ENCODE measurements at regions not wholly inside any gene's neighbourhood (a gene's known extent, or its start where the extent isn't known, plus 50 kb on each side); places are given as distances from the start of the nearest gene placed in this dataset.

- Histone ChIP-seq H3K9ac (ENCODE audit: insufficient read depth in 1 of 2, low read depth in 2 of 2, low read length in 2 of 2) (no peak overlapping the region), H2AFZ (ENCODE audit: low read depth, low read length) (no peak overlapping the region), H3K9me3 (replicated peaks; ENCODE audit: control insufficient read depth, insufficient read depth, low read depth, low read length) (no peaks in the 10 kb centered on the region), H3K27ac (ENCODE audit: extremely low read depth, low read depth, low read length) (no peak overlapping the region), H3K36me3 (ENCODE audit: control insufficient read depth, insufficient read depth, low read length) (no peaks in the 10 kb centered on the region), H3K9me1 (ENCODE audit: control insufficient read depth, insufficient read depth, low read length) (no peaks in the 10 kb centered on the region), H3K4me3 (no peak overlapping the region), H4K20me1 (replicated peaks; ENCODE audit: control insufficient read depth, insufficient read depth, low read length) (no peaks in the 10 kb centered on the region; the same call in 1 of the 2 replicates), H3K27me3 (ENCODE audit: control insufficient read depth in 2 of 2, insufficient read depth in 2 of 2, low read length in 2 of 2) (peaks cover 9 to 77% of the 10 kb centered on the region in 2 experiments; a peak in 4 of 5 replicates), H3K4me1 (replicated peaks in 1 of 2; ENCODE audit: control insufficient read depth in 2 of 2, insufficient read depth in 2 of 2, low read length in 2 of 2) (no peaks in the 10 kb centered on the region; a peak in 1 of 5 replicates), H3K4me2 (ENCODE audit: insufficient read depth, low read length) (no peak overlapping the region; the same call in 1 of the 2 replicates), H3K79me2 (ENCODE audit: control insufficient read depth, insufficient read depth, low read length) (no peaks in the 10 kb centered on the region)
- CTCF ChIA-PET (ENCODE audit: low intra/inter-chr PET ratio): no interaction called here
- intact Hi-C loops (cut with micrococcal nuclease) (no loop called here), in situ Hi-C loops (cut with MboI) (no loop called here)
- 3% methylated on average over 6 of the region's 6 CpGs for WGBS (ENCODE audit: insufficient coverage, low coverage, missing lambda C conversion rate)
- FAIRE-seq: no peak
- BruUV-seq (replicated peaks): no TSS peak
- ATAC-seq: no peak
- POLR2A ChIA-PET: interaction anchor here (0.8 to 1.4 kb wide), 3 partner anchors 16 to 226 kb away, joined by 3 to 5 read pairs (median 4); no protein-coding TSS in a partner anchor
- DNase-seq (ENCODE audit: extremely low read depth in 1 of 4, low spot score in 3 of 4): no peak
- TF ChIP-seq MAX (CRISPR knock-in tag; IDR thresholded peaks at IDR 0.05) (no peak), SAP30 (IDR thresholded peaks at IDR 0.05; ENCODE audit: borderline replicate concordance, insufficient read depth, low read depth, low read length, poor library complexity, severe bottlenecking) (no peak), PCBP2 (IDR thresholded peaks at IDR 0.05; ENCODE audit: low read depth, low read length, poor library complexity, severe bottlenecking) (no peak), ZNF695 (CRISPR knock-in tag; IDR thresholded peaks at IDR 0.05) (no peak), MCM5 (IDR thresholded peaks at IDR 0.05; ENCODE audit: low read depth) (no peak), NFRKB (IDR thresholded peaks at IDR 0.05; ENCODE audit: low read depth) (no peak), TFAP4 (CRISPR knock-in tag; IDR thresholded peaks at IDR 0.05; ENCODE audit: borderline replicate concordance) (no peak), ZNF24 (IDR thresholded peaks at IDR 0.05) (no peak), ZBTB43 (CRISPR knock-in tag; IDR thresholded peaks at IDR 0.05) (no peak), LEF1 (IDR thresholded peaks at IDR 0.05) (no peak), ZKSCAN1 (IDR thresholded peaks at IDR 0.05; ENCODE audit: low read depth, low read length) (no peak), ZFPM2 (CRISPR knock-in tag; IDR thresholded peaks at IDR 0.05) (no peak), NONO (IDR thresholded peaks at IDR 0.05; ENCODE audit: low read depth in 2 of 2, low read length in 1 of 2) (no peak), NUFIP1 (IDR thresholded peaks at IDR 0.05; ENCODE audit: partially characterized antibody) (no peak)
Measured at GRCh38 chr10:70981936-70982335, 93.6 kb upstream of the PCBD1 start.

Measured in K562 (cell line).